ENCODE measurements at regions not wholly inside any gene's neighbourhood (a gene's known extent, or its start where the extent isn't known, plus 50 kb on each side); places are given as distances from the start of the nearest gene placed in this dataset.

- Mint-ChIP-seq H3K4me3 (no peak overlapping the region), H3K36me3 (peaks cover 62% of the 10 kb centered on the region), H3K27ac (no peak overlapping the region), H3K9me3 (peaks cover 72% of the 10 kb centered on the region), H3K4me1 (no peaks in the 10 kb centered on the region), H3K27me3 (ENCODE audit: low read depth) (no peaks in the 10 kb centered on the region; the same call in 1 of the 2 replicates)
- no peak for TF ChIP-seq E2F4 (CRISPR knock-in tag; IDR thresholded peaks at IDR 0.05; ENCODE audit: borderline replicate concordance, low read depth)
- no peak for TF ChIP-seq ZNF532 (CRISPR knock-in tag; IDR thresholded peaks at IDR 0.05; ENCODE audit: borderline replicate concordance)
- no peak for TF ChIP-seq STAT6 (CRISPR knock-in tag; conservative IDR thresholded peaks at IDR 0.05; ENCODE audit: low read depth)
- TF ChIP-seq NFYB (CRISPR knock-in tag; conservative IDR thresholded peaks at IDR 0.05; ENCODE audit: low read depth), result no peak
- no peak for TF ChIP-seq E2F5 (CRISPR knock-in tag; IDR thresholded peaks at IDR 0.05)
- TF ChIP-seq ZNF423 (CRISPR knock-in tag; IDR thresholded peaks at IDR 0.05), result no peak
- TF ChIP-seq AFF4 (CRISPR knock-in tag; IDR thresholded peaks at IDR 0.05; ENCODE audit: borderline replicate concordance), result no peak
- TF ChIP-seq MXD4 (CRISPR knock-in tag; IDR thresholded peaks at IDR 0.05; ENCODE audit: borderline replicate concordance), result no peak
- no peak for TF ChIP-seq JUN (CRISPR knock-in tag; IDR thresholded peaks at IDR 0.05)
- TF ChIP-seq PREB (CRISPR knock-in tag; IDR thresholded peaks at IDR 0.05; ENCODE audit: borderline replicate concordance), result no peak
- no peak for TF ChIP-seq MLX (CRISPR knock-in tag; IDR thresholded peaks at IDR 0.05)
- TF ChIP-seq OVOL2 (CRISPR knock-in tag; IDR thresholded peaks at IDR 0.05; ENCODE audit: borderline replicate concordance), result no peak
- no peak for TF ChIP-seq ZNF671 (CRISPR knock-in tag; IDR thresholded peaks at IDR 0.05)
- no peak for TF ChIP-seq ZNF281 (CRISPR knock-in tag; IDR thresholded peaks at IDR 0.05)
- no peak for TF ChIP-seq ZBTB43 (CRISPR knock-in tag; IDR thresholded peaks at IDR 0.05)
- TF ChIP-seq TP53 (CRISPR knock-in tag; IDR thresholded peaks at IDR 0.05), result no peak
- TF ChIP-seq NR2C2 (CRISPR knock-in tag; IDR thresholded peaks at IDR 0.05), result no peak
- ChIA-PET CTCF (no interaction called here), POLR2A (no interaction called here)
- ATAC-seq, result no peak
- no peak for DNase-seq (ENCODE audit: low spot score)
Observed at GRCh38 chr10:37671802-37672201, 185.6 kb downstream of the ZNF248 start.
